T-cell (primary cell): ENCODE measurements at regions not wholly inside any gene's neighbourhood (a gene's known extent, or its start where the extent isn't known, plus 50 kb on each side); places are given as distances from the start of the nearest gene placed in this dataset.

Experiments used
- ATAC-seq, 4 experiments: fragments of 200-7000 bp in 3 of 4; fragments of 150-1000 bp in 1 of 4; cut with Tn5 transposase; replicated peaks in 1 of 4; 1 replicate in 3 of 4; 2 replicates in 1 of 4; pipeline ENCODE4 v1.10.0; 2021; ENCODE audit warnings: moderate library complexity in 3 of 4, mild to moderate bottlenecking in 2 of 4, moderate number of reproducible peaks in 1 of 4
- CTCF ChIA-PET, 2 donors: fragments of 300-600 bp; sonication (Branson Sonifier 250); formaldehyde crosslinking; loops; one replicate each; lab custom pipeline; 2022; ENCODE audit warnings: antibody characterized with exemption in 2 of 2; lab: Charles Lee
- POLR2A ChIA-PET, 2 donors: fragments of 300-600 bp; sonication (Branson Sonifier 250); formaldehyde crosslinking; loops; one replicate each; lab custom pipeline; 2022; ENCODE audit warnings: antibody characterized with exemption in 2 of 2; lab: Charles Lee
- DNase-seq, 35 experiments: peaks; one replicate each; pipeline versions ENCODE4 v3.0.0 to v3.0.0-alpha.2; 2013 to 2023
- H3K27ac ChIP-seq: one replicate; pipeline ENCODE4 v1.5.1; 2013; ENCODE audit warnings: low read length
- H3K27me3 ChIP-seq, 2 experiments: replicated peaks in 1 of 2; 1 replicate in 1 of 2; 2 replicates in 1 of 2; pipeline versions ENCODE4 v1.6.1 to v1.7.0; 2013; ENCODE audit warnings: low read length in 1 of 2, mixed read lengths in 1 of 2; ENCODE audit not compliant: control insufficient read depth in 2 of 2, insufficient read depth in 2 of 2; ENCODE audit errors: extremely low read depth in 1 of 2
- H3K36me3 ChIP-seq, 2 donors: 1 replicate in 1 of 2; 2 replicates in 1 of 2; pipeline versions ENCODE4 v1.6.1 to v1.7.0; 2013; ENCODE audit warnings: low read length in 1 of 2; ENCODE audit not compliant: control insufficient read depth in 2 of 2, insufficient read depth in 1 of 2; ENCODE audit errors: extremely low read depth in 1 of 2
- H3K4me1 ChIP-seq, 2 experiments: 1 replicate in 1 of 2; 2 replicates in 1 of 2; pipeline versions ENCODE4 v1.6.1 to v1.7.0; 2013; ENCODE audit warnings: low read length in 2 of 2, mixed read lengths in 1 of 2; ENCODE audit not compliant: insufficient read depth in 2 of 2, control insufficient read depth in 1 of 2; ENCODE audit errors: extremely low read depth in 1 of 2
- H3K4me3 ChIP-seq, 2 donors: 1 replicate in 1 of 2; 2 replicates in 1 of 2; pipeline versions ENCODE4 v1.5.1 to v1.7.0; 2013; ENCODE audit warnings: mild to moderate bottlenecking in 2 of 2, low read length in 1 of 2, moderate library complexity in 1 of 2; ENCODE audit not compliant: control insufficient read depth in 1 of 2; ENCODE audit errors: extremely low read depth in 1 of 2
- H3K9me3 ChIP-seq: 2 replicates; pipeline ENCODE4 v1.7.0; 2013
- H3K27ac Mint-ChIP-seq, 2 donors: one replicate each; pipeline ENCODE4 v1.8.0; 2020 to 2021; ENCODE audit warnings: mild to moderate bottlenecking in 2 of 2, mixed read lengths in 2 of 2
- H3K27me3 Mint-ChIP-seq, 2 donors: one replicate each; pipeline ENCODE4 v1.8.0; 2021 to 2022; ENCODE audit warnings: mixed read lengths in 2 of 2
- H3K36me3 Mint-ChIP-seq: one replicate; pipeline ENCODE4 v1.8.0; 2021; ENCODE audit warnings: mixed read lengths
- H3K4me1 Mint-ChIP-seq, 3 donors: one replicate each; pipeline ENCODE4 v1.8.0; 2020 to 2022; ENCODE audit warnings: mixed read lengths in 3 of 3, mild to moderate bottlenecking in 1 of 3
- H3K4me3 Mint-ChIP-seq, 3 donors: one replicate each; pipeline ENCODE4 v1.8.0; 2020 to 2022; ENCODE audit warnings: mild to moderate bottlenecking in 3 of 3, mixed read lengths in 3 of 3, moderate library complexity in 3 of 3
- H3K9me3 Mint-ChIP-seq, 3 donors: one replicate each; pipeline ENCODE4 v1.8.0; 2020 to 2022; ENCODE audit warnings: mixed read lengths in 3 of 3
- WGBS: methylation state at CpG from one replicate; pipeline ENCODE4 v1.1.5; 2013; ENCODE audit warnings: missing lambda C conversion rate; ENCODE audit not compliant: insufficient coverage; 5-methylcytosine and 5-hydroxymethylcytosine counted together

DNA sequence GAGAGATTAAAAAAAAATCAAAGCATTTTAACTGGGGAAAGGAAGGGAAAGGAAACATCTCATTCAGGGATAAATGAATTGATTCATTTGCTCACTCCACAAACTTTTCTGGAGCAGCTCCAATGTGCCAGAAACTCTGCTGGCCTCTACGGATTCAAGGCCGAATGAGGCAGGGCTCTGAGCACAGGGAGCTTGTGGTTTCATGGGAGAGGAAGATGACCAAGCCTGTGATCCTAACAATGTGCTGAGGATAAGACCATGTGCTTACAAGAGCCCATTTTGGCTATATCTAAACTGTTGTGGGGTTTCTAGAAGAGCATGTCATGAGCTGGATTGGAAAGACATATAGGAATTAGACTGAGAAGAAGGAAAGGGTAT is 137.5 kb downstream of the ZNF674 start:
- ChIA-PET CTCF (interaction anchor here (1.0 to 2.9 kb wide), 4 partner anchors 11 to 892 kb away, joined by 3 to 11 read pairs (median 3); no protein-coding TSS in a partner anchor), POLR2A (no interaction called here)
- peaks cover 0 to 3% (median 2%) of the 10 kb centered on the region in 3 donors for H3K4me1 Mint-ChIP-seq
- no CpG with 5 or more reads among the region's 2 CpGs for WGBS
- no peak overlapping the region for H3K27ac Mint-ChIP-seq
- H3K4me3 Mint-ChIP-seq, result no peak overlapping the region
- Histone ChIP-seq H3K27me3 (no peaks in the 10 kb centered on the region), H3K4me1 (no peaks in the 10 kb centered on the region), H3K4me3 (no peak overlapping the region), H3K9me3 (no peaks in the 10 kb centered on the region), H3K27ac (no peak overlapping the region), H3K36me3 (no peaks in the 10 kb centered on the region)
- H3K36me3 Mint-ChIP-seq, result no peaks in the 10 kb centered on the region
- no peaks in the 10 kb centered on the region for H3K27me3 Mint-ChIP-seq
- DNase-seq (no peak), ATAC-seq (no peak)
- no peaks in the 10 kb centered on the region for H3K9me3 Mint-ChIP-seq

DNA sequence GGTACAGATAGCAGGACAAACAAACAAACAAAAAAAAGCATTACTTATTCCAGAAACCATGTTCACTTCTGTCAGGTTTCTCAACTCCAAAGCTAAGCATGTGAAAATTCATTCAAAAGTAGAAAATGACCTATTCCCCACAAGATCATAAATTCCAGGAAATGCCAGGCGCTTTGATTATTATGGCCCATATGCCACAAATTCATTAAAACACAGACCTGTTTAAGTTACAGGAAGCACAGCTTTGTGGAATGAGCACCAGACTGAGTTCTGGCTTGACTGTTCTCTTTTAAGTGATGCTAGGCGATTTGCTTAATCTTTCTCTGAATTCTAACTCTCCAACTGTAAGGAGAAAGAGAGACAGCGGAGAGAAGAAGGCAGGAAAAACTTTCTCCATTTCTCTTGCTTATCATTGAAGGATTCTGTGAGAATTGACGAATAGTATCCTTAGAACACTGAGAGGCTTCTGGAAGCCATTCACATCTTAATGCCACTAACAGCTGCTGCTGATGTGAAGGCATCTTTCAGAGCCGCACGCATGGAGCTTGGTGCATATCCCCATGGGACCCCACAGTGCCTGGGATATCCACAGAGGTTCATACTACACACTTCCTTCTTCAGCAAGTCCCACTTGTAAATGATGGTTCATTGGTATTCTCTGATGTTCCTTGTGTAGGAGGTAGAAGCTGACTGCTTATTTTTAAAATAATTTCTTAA is 138.0 kb downstream of the ZNF674 start:
- no peaks in the 10 kb centered on the region for H3K9me3 Mint-ChIP-seq
- Histone ChIP-seq H3K4me3 (no peak overlapping the region), H3K4me1 (no peaks in the 10 kb centered on the region), H3K27ac (no peak overlapping the region), H3K36me3 (no peaks in the 10 kb centered on the region), H3K27me3 (no peaks in the 10 kb centered on the region), H3K9me3 (no peaks in the 10 kb centered on the region)
- H3K27me3 Mint-ChIP-seq, result no peaks in the 10 kb centered on the region
- no peak for DNase-seq
- no peak overlapping the region for H3K4me3 Mint-ChIP-seq
- ATAC-seq, result no peak
- WGBS, result no CpG with 5 or more reads among the region's 6 CpGs
- H3K27ac Mint-ChIP-seq, result no peak overlapping the region
- H3K36me3 Mint-ChIP-seq, result no peaks in the 10 kb centered on the region
- H3K4me1 Mint-ChIP-seq, result peaks cover 0 to 3% (median 2%) of the 10 kb centered on the region in 3 donors
- ChIA-PET CTCF (interaction anchor here (1.0 to 2.9 kb wide), 3 partner anchors 12 to 892 kb away, joined by 3 to 11 read pairs (median 3); no protein-coding TSS in a partner anchor), POLR2A (no interaction called here)

DNA sequence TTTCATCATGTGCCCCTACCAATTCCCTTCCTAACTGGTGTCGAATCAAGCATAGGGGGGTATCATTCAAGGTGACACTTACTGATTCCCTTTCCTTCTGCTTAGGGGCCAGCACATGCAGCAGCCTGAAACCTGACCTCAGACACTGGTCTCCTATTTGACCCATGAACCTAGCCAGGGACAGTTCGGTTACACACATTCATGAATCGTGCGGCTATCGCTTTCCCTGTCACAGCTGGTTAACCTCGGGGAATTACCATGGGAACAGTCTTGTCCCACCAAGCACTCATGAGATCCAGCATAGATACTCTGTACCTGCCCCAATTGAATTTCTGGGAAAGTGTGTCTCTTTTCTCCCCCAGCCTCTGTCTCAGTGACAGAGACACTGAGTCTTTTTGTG is 140.4 kb downstream of the ZNF674 start:
- no CpG with 5 or more reads among the region's 6 CpGs for WGBS
- POLR2A ChIA-PET, result no interaction called here
- CTCF ChIA-PET, result no interaction called here

DNA sequence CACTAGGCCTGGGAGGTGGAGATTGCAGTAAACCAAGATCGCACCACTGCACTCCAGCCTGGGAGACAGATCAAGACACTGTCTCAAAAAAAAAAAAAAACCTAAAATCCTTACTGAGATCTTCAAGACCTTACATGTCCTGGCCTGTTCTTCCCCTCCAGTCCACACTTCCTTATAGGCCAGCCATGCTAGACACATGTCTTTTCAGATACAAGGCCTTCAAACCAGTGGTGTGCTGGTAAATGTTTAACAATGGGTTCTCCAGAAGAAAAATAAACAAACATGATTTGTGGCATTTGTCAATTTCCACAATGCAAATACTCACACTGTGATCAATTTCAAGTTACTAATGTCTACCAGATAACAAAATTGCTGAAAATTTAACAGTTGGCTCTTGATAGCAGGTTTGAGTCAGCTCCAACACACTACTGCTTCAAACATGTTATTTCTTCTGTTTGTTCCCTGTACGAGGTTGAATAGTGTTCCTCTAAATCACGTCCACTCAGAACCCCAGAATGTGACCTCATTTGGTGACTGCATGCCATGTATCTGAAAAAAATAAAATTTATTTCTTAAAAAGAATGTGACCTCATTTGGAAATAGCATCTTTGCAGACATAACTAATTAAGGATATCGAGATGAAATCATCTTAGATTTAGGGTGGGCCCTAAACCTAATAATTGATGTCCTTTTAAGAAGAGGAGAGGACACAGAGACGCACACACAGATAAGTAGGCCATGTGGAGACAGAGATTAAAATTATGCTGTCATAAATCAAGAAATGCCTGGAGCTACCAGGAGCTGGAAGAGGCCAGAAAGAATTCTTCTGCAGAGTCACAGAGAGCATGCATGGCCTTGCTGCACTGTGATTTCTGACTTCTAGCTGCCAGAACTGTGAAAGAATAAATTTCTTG is 144.4 kb downstream of the ZNF674 start:
- H3K27ac ChIP-seq, result no peak overlapping the region
- no peaks in the 10 kb centered on the region for H3K9me3 ChIP-seq
- H3K27ac Mint-ChIP-seq, result no peak overlapping the region
- H3K36me3 ChIP-seq, result no peaks in the 10 kb centered on the region
- H3K4me3 ChIP-seq, result no peak overlapping the region
- 93% methylated on average over 2 of the region's 5 CpGs for WGBS
- no peak overlapping the region for H3K4me3 Mint-ChIP-seq
- DNase-seq (no peak), ATAC-seq (no peak)
- no peaks in the 10 kb centered on the region for H3K4me1 ChIP-seq
- peaks cover 3% of the 10 kb centered on the region for H3K36me3 Mint-ChIP-seq
- H3K27me3 Mint-ChIP-seq, result no peaks in the 10 kb centered on the region
- CTCF ChIA-PET, result no interaction called here
- no peaks in the 10 kb centered on the region for H3K27me3 ChIP-seq
- H3K4me1 Mint-ChIP-seq, result no peaks in the 10 kb centered on the region
- no peaks in the 10 kb centered on the region for H3K9me3 Mint-ChIP-seq
- POLR2A ChIA-PET, result no interaction called here

More for the DNA sequence above, 140.4 kb downstream of the ZNF674 start:
- Histone ChIP-seq H3K4me1 (no peaks in the 10 kb centered on the region), H3K9me3 (no peaks in the 10 kb centered on the region), H3K27ac (no peak overlapping the region), H3K4me3 (no peak overlapping the region), H3K36me3 (no peaks in the 10 kb centered on the region), H3K27me3 (no peaks in the 10 kb centered on the region)
- ATAC-seq (no peak), DNase-seq (no peak)
- Mint-ChIP-seq H3K9me3 (no peaks in the 10 kb centered on the region), H3K4me3 (no peak overlapping the region), H3K36me3 (peaks cover 3% of the 10 kb centered on the region), H3K4me1 (peaks cover 0 to 3% (median 2%) of the 10 kb centered on the region in 3 donors), H3K27me3 (no peaks in the 10 kb centered on the region), H3K27ac (no peak overlapping the region)

DNA sequence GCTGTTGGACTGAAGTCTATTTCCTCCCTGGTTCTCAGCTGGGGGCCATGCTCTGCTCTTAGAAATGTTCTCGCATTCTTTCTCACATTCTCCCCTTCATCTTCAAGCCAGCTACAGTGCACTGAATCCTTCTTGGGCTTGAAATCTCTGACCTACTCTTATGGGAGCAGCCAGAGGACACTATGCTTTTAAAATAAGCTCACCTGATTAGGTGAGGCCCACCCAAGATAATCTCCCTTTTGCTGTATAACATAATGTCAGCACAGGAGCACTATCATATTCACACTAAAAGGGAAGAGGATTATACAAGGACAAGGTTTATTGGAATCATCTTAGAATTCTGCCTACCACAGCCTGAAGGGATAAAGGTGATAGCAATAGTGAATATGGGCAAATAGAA is 146.3 kb downstream of the ZNF674 start:
- CTCF ChIA-PET, result no interaction called here
- Histone ChIP-seq H3K4me1 (no peaks in the 10 kb centered on the region), H3K36me3 (no peaks in the 10 kb centered on the region), H3K4me3 (no peak overlapping the region), H3K27me3 (no peaks in the 10 kb centered on the region), H3K9me3 (no peaks in the 10 kb centered on the region), H3K27ac (no peak overlapping the region)
- no CpG with 5 or more reads among the region's 1 CpG for WGBS
- Mint-ChIP-seq H3K4me1 (no peaks in the 10 kb centered on the region), H3K4me3 (no peak overlapping the region), H3K36me3 (peaks cover 3% of the 10 kb centered on the region), H3K27ac (no peak overlapping the region), H3K27me3 (no peaks in the 10 kb centered on the region), H3K9me3 (no peaks in the 10 kb centered on the region)
- DNase-seq (no peak), ATAC-seq (no peak)
- POLR2A ChIA-PET, result no interaction called here

DNA sequence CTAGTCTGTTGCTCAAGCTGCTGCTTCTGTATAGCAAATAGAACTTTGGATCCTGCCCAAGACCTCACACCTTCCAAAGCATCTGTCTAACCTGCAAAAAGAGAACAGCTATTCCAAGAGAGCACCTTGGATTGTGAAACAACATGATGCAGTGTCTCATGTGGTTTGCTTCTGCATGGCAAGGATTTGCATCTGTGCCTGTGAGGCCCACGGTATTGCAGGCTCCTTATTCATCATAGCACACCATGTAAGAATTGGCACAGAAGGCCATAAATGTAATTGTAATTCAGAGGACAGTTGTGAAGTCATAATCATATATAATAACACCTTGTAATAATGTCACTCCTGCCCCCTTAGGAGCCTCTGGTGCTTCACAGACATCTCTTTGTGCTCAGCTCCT is 147.1 kb downstream of the ZNF674 start:
- ChIA-PET POLR2A (no interaction called here), CTCF (no interaction called here)
- no peak overlapping the region for H3K27ac ChIP-seq
- Mint-ChIP-seq H3K36me3 (peaks cover 3% of the 10 kb centered on the region), H3K27ac (no peak overlapping the region), H3K4me3 (no peak overlapping the region), H3K9me3 (no peaks in the 10 kb centered on the region), H3K27me3 (no peaks in the 10 kb centered on the region), H3K4me1 (no peaks in the 10 kb centered on the region)
- H3K4me1 ChIP-seq, result no peaks in the 10 kb centered on the region
- no peak for DNase-seq
- H3K4me3 ChIP-seq, result no peak overlapping the region
- ATAC-seq, result no peak
- H3K9me3 ChIP-seq, result no peaks in the 10 kb centered on the region
- no peaks in the 10 kb centered on the region for H3K36me3 ChIP-seq
- no peaks in the 10 kb centered on the region for H3K27me3 ChIP-seq
- WGBS, result no CpG with 5 or more reads among the region's 1 CpG
